ENCODE measurements at regions not wholly inside any gene's neighbourhood (a gene's known extent, or its start where the extent isn't known, plus 50 kb on each side); places are given as distances from the start of the nearest gene placed in this dataset.

- TF ChIP-seq ZNF347 (CRISPR knock-in tag; IDR thresholded peaks at IDR 0.05; ENCODE audit: low read depth) (no peak), RBM39 (optimal IDR thresholded peaks at IDR 0.05; ENCODE audit: low read depth, low read length) (no peak), NFRKB (IDR thresholded peaks at IDR 0.05; ENCODE audit: low read depth) (no peak), ZNF764 (CRISPR knock-in tag; IDR thresholded peaks at IDR 0.05; ENCODE audit: low read depth) (no peak), KAT7 (CRISPR knock-in tag; IDR thresholded peaks at IDR 0.05; ENCODE audit: borderline replicate concordance) (no peak), PPARD (CRISPR knock-in tag; IDR thresholded peaks at IDR 0.05) (no peak), ZBTB26 (CRISPR knock-in tag; IDR thresholded peaks at IDR 0.05) (no peak), RAD21 (CRISPR knock-in tag; conservative IDR thresholded peaks at IDR 0.05 in 1 of 2, IDR thresholded peaks at IDR 0.05 in 1 of 2) (no peak), ZNF830 (CRISPR knock-in tag; IDR thresholded peaks at IDR 0.05) (no peak), ZNF766 (CRISPR knock-in tag; conservative IDR thresholded peaks at IDR 0.05) (no peak), CTCFL (IDR thresholded peaks at IDR 0.05; ENCODE audit: borderline replicate concordance, insufficient read depth, low read depth, low read length, poor library complexity, severe bottlenecking) (no peak), ZKSCAN1 (IDR thresholded peaks at IDR 0.05; ENCODE audit: low read depth, low read length) (no peak)
- TF ChIP-seq, protein P1, sequence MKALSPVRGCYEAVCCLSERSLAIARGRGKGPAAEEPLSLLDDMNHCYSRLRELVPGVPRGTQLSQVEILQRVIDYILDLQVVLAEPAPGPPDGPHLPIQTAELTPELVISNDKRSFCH (CRISPR knock-in tag; IDR thresholded peaks at IDR 0.05), result 0 out of 2 replicates have a peak, but pooled peaks have one; percentile 63
- TF ChIP-seq, protein P1 (tag; IDR thresholded peaks at IDR 0.05), result no peak
Observed at GRCh38 chr13:90365130-90365529, 982.4 kb upstream of the MIR17HG start (continued).

Data from K562 (cell line).